SK-N-SH (cell line): ENCODE measurements at regions not wholly inside any gene's neighbourhood (a gene's known extent, or its start where the extent isn't known, plus 50 kb on each side); places are given as distances from the start of the nearest gene placed in this dataset.

Experiments
- CTCF ChIA-PET: fragments of 300-600, 350-600 bp; formaldehyde crosslinking; extraction: SDS; loops from one replicate; lab custom pipeline; 2021; lab: Yijun Ruan, JAX
- POLR2A ChIA-PET: fragments of 350-600 bp; sonication (Branson Sonifier 250); formaldehyde crosslinking; extraction: SDS; loops from one replicate; lab custom pipeline; 2020; ENCODE audit warnings: antibody characterized with exemption, inconsistent platforms; lab: Yijun Ruan, JAX
- DNase-seq: peaks from one replicate; pipeline ENCODE4 v3.0.0; 2012
- H2AFZ ChIP-seq: fragments of 200-600 bp; sonication (generic); 2 replicates; pipeline ENCODE4 v1.8.1; 2016; ENCODE audit warnings: antibody characterized with exemption, mild to moderate bottlenecking, low read depth
- H3F3A ChIP-seq: fragments of 200-600 bp; sonication (generic); replicated peaks from 2 replicates; pipeline ENCODE3; 2016; ENCODE audit warnings: antibody characterized with exemption, mild to moderate bottlenecking; ENCODE audit not compliant: insufficient read depth
- H3K27ac ChIP-seq, 2 experiments: fragments of 200-500 bp in 1 of 2; fragments of 200-600 bp in 1 of 2; sonication (Bioruptor generic) in 1 of 2; sonication (generic), shearing (Covaris generic) in 1 of 2; 2 replicates each; pipeline versions ENCODE4 v1.5.1 to v1.6.1; 2014 to 2016; ENCODE audit warnings: low read depth in 2 of 2, inconsistent platforms in 1 of 2, low read length in 1 of 2, mild to moderate bottlenecking in 1 of 2, mixed read lengths in 1 of 2
- H3K27me3 ChIP-seq: fragments of 200-600 bp; sonication (generic), shearing (Covaris generic); 2 replicates; pipeline ENCODE4 v1.6.1; 2016; ENCODE audit warnings: mixed run types; ENCODE audit not compliant: insufficient read depth
- H3K36me3 ChIP-seq, 2 experiments: fragments of 200-500 bp in 1 of 2; fragments of 200-600 bp in 1 of 2; sonication (Bioruptor generic) in 1 of 2; sonication (generic) in 1 of 2; replicated peaks in 1 of 2; 2 replicates each; pipeline versions ENCODE3 to v1.5.1; 2014 to 2016; ENCODE audit warnings: low read length in 1 of 2, mild to moderate bottlenecking in 1 of 2; ENCODE audit not compliant: insufficient read depth in 2 of 2, control insufficient read depth in 1 of 2
- H3K4me1 ChIP-seq, 2 experiments: fragments of 200-500 bp in 1 of 2; fragments of 200-600 bp in 1 of 2; sonication (Bioruptor generic) in 1 of 2; sonication (generic), shearing (Covaris generic) in 1 of 2; 2 replicates each; pipeline versions ENCODE4 v1.5.1 to v1.6.1; 2014 to 2016; ENCODE audit warnings: low read depth in 1 of 2, low read length in 1 of 2, mixed run types in 1 of 2; ENCODE audit not compliant: insufficient read depth in 2 of 2, control insufficient read depth in 1 of 2
- H3K4me2 ChIP-seq: fragments of 200-600 bp; sonication (generic), shearing (Covaris generic); 2 replicates; pipeline ENCODE4 v1.6.1; 2017; ENCODE audit warnings: mixed run types
- H3K4me3 ChIP-seq, 2 experiments: fragments of 200-500 bp in 1 of 2; fragments of 200-600 bp in 1 of 2; sonication (Bioruptor generic) in 1 of 2; sonication (generic), shearing (Covaris generic) in 1 of 2; 2 replicates each; pipeline versions ENCODE4 v1.5.1 to v1.8.1; 2014 to 2016; ENCODE audit warnings: low read depth in 2 of 2, inconsistent platforms in 1 of 2, low read length in 1 of 2, mild to moderate bottlenecking in 1 of 2, mixed read lengths in 1 of 2, moderate library complexity in 1 of 2
- H3K79me2 ChIP-seq: fragments of 200-600 bp; sonication (generic); 2 replicates; pipeline ENCODE4 v1.8.1; 2017; ENCODE audit warnings: mild to moderate bottlenecking; ENCODE audit not compliant: insufficient read depth
- H3K9ac ChIP-seq: fragments of 200-600 bp; sonication (generic); 2 replicates; pipeline ENCODE4 v1.6.1; 2017; ENCODE audit warnings: mixed run types
- H3K9me2 ChIP-seq: fragments of 200-600 bp; sonication (generic); 2 replicates; pipeline ENCODE4 v1.6.1; 2017; ENCODE audit warnings: mixed run types
- H3K9me3 ChIP-seq: fragments of 200-600 bp; sonication (generic); 2 replicates; pipeline ENCODE4 v1.6.1; 2017; ENCODE audit warnings: mixed run types, mild to moderate bottlenecking, moderate library complexity
- H4K20me1 ChIP-seq: fragments of 200-600 bp; sonication (generic); 2 replicates; pipeline ENCODE4 v1.6.1; 2017; ENCODE audit warnings: mild to moderate bottlenecking, mixed run types; ENCODE audit not compliant: insufficient read depth
- FOXM1 ChIP-seq: IDR thresholded peaks from 2 replicates; pipeline ENCODE4 v1.4.0; 2012; ENCODE audit warnings: low read depth, mild to moderate bottlenecking
- GABPA ChIP-seq: IDR thresholded peaks from 2 replicates; pipeline ENCODE4 v1.4.0; 2012; ENCODE audit warnings: low read depth, mild to moderate bottlenecking
- MEF2A ChIP-seq: IDR thresholded peaks from 2 replicates; pipeline ENCODE4 v1.4.0; 2012; ENCODE audit warnings: low read depth, borderline replicate concordance
- MXI1 ChIP-seq: IDR thresholded peaks from 2 replicates; pipeline ENCODE4 v1.6.1; 2012; ENCODE audit warnings: mild to moderate bottlenecking, low read depth, low read length, improper control_type of control experiment
- NFIC ChIP-seq: IDR thresholded peaks from 2 replicates; pipeline ENCODE4 v1.4.0; 2012; ENCODE audit warnings: borderline replicate concordance
- NRF1 ChIP-seq: IDR thresholded peaks from 2 replicates; pipeline ENCODE4 v1.6.1; 2012; ENCODE audit warnings: low read depth, mild to moderate bottlenecking, low read length
- RCOR1 ChIP-seq: fragments of 150-350 bp; IDR thresholded peaks from 2 replicates; pipeline ENCODE4 v1.6.1; 2017; ENCODE audit warnings: antibody characterized with exemption, low read length
- SMC3 ChIP-seq: IDR thresholded peaks from 2 replicates; pipeline ENCODE4 v1.6.1; 2012; ENCODE audit warnings: low read depth, low read length, improper control_type of control experiment
- TEAD4 ChIP-seq: IDR thresholded peaks from 2 replicates; pipeline ENCODE4 v1.4.0; 2012; ENCODE audit warnings: mild to moderate bottlenecking, borderline replicate concordance; ENCODE audit not compliant: insufficient read depth
- WGBS: methylation state at CpG from one replicate; pipeline ENCODE4 v1.1.6; 2017; ENCODE audit warnings: low lambda C conversion rate; 5-methylcytosine and 5-hydroxymethylcytosine counted together
- TF ChIP-seq, protein P1 (sequence below): IDR thresholded peaks from 2 replicates; pipeline ENCODE4 v1.6.1; 2012; ENCODE audit warnings: mild to moderate bottlenecking, low read depth, low read length, moderate library complexity
- TF ChIP-seq, protein P2 (sequence below): fragments of 150-350 bp; IDR thresholded peaks from 2 replicates; pipeline ENCODE4 v1.6.1; 2017; ENCODE audit warnings: antibody characterized with exemption, low read length, low read depth, borderline replicate concordance
- TF ChIP-seq, protein P3 (sequence below): fragments of 200-600 bp; sonication (generic); IDR thresholded peaks from 2 replicates; pipeline ENCODE4 v1.6.1; 2017; ENCODE audit warnings: antibody characterized with exemption, mild to moderate bottlenecking, moderate library complexity
- TF ChIP-seq, protein P4 (sequence below): IDR thresholded peaks from 2 replicates; pipeline ENCODE4; 2012

DNA sequence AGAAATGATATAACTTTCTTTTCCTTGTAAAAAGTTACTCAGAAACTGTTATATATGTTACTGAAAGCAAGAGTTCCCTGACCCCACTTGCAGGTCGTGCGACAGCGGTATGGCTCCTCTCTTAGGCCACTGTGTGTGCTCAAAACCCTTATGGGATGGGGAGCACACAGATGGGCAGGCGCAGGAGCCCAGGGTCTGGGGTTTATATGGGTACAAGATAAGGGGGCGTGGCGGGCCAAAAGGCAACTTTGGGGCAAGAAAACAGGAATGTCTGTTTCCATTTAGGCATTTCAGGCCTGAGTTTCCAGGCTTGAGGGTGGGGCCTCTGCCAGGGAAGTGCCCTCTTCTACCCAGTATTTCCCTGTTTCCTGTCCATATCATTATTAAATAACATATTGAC lies 736.5 kb downstream of the VGLL3 start:
- H3K27me3 ChIP-seq, result no peaks in the 10 kb centered on the region
- no peaks in the 10 kb centered on the region for H3K9me2 ChIP-seq
- H3F3A ChIP-seq, result no peaks in the 10 kb centered on the region
- no peak overlapping the region for H3K27ac ChIP-seq
- TF ChIP-seq SMC3 (no peak), RCOR1 (no peak), MEF2A (no peak), FOXM1 (no peak)
- H4K20me1 ChIP-seq, result no peaks in the 10 kb centered on the region
- DNase-seq, result no peak
- ChIA-PET CTCF (no interaction called here), POLR2A (no interaction called here)
- H3K4me3 ChIP-seq, result no peak overlapping the region
- H3K9ac ChIP-seq, result no peak overlapping the region
- 44% methylated on average over 6 of the region's 6 CpGs for WGBS
- no peaks in the 10 kb centered on the region for H3K9me3 ChIP-seq
- H3K36me3 ChIP-seq, result no peaks in the 10 kb centered on the region
- H3K4me2 ChIP-seq, result no peak overlapping the region
- no peaks in the 10 kb centered on the region for H3K79me2 ChIP-seq
- H2AFZ ChIP-seq, result no peak overlapping the region
- H3K4me1 ChIP-seq, result no peaks in the 10 kb centered on the region

DNA sequence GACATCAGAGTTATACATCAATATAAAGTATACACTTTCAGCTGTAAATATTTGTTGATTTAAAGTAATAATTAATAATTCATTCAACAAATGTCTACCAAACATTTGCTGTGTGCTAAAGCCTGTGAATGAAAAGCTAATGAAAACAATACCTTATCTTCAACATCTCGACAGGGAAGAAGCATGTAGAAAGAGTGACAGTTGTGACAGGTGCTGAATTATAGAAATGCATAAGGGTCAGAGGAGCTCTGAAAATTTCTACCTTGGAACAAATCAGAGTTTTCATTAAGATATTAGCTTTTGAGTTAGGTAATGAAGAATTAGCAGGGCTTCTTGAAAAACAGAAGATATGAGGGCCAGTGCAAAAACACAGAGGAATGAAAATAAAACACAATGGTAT lies 739.2 kb downstream of the VGLL3 start:
- no peaks in the 10 kb centered on the region for H3K27me3 ChIP-seq
- H3K36me3 ChIP-seq, result no peaks in the 10 kb centered on the region
- H3K9me2 ChIP-seq, result no peaks in the 10 kb centered on the region
- no peak for DNase-seq
- ChIA-PET POLR2A (no interaction called here), CTCF (interaction anchor here (0.9 kb wide), 1 partner anchor 15 kb away, joined by 3 read pairs; no protein-coding TSS in a partner anchor)
- 15% methylated on average over 1 of the region's 1 CpG for WGBS
- no peak overlapping the region for H3K4me3 ChIP-seq
- no peak overlapping the region for H3K4me2 ChIP-seq
- no peak overlapping the region for H2AFZ ChIP-seq
- no peak for TF ChIP-seq GABPA
- no peak for TF ChIP-seq RCOR1
- TF ChIP-seq, protein P1, sequence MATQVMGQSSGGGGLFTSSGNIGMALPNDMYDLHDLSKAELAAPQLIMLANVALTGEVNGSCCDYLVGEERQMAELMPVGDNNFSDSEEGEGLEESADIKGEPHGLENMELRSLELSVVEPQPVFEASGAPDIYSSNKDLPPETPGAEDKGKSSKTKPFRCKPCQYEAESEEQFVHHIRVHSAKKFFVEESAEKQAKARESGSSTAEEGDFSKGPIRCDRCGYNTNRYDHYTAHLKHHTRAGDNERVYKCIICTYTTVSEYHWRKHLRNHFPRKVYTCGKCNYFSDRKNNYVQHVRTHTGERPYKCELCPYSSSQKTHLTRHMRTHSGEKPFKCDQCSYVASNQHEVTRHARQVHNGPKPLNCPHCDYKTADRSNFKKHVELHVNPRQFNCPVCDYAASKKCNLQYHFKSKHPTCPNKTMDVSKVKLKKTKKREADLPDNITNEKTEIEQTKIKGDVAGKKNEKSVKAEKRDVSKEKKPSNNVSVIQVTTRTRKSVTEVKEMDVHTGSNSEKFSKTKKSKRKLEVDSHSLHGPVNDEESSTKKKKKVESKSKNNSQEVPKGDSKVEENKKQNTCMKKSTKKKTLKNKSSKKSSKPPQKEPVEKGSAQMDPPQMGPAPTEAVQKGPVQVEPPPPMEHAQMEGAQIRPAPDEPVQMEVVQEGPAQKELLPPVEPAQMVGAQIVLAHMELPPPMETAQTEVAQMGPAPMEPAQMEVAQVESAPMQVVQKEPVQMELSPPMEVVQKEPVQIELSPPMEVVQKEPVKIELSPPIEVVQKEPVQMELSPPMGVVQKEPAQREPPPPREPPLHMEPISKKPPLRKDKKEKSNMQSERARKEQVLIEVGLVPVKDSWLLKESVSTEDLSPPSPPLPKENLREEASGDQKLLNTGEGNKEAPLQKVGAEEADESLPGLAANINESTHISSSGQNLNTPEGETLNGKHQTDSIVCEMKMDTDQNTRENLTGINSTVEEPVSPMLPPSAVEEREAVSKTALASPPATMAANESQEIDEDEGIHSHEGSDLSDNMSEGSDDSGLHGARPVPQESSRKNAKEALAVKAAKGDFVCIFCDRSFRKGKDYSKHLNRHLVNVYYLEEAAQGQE, result no peak
- TF ChIP-seq NFIC, result no peak
- H3K9me3 ChIP-seq, result no peaks in the 10 kb centered on the region
- no peaks in the 10 kb centered on the region for H3K79me2 ChIP-seq
- no peaks in the 10 kb centered on the region for H3F3A ChIP-seq
- H4K20me1 ChIP-seq, result no peaks in the 10 kb centered on the region
- H3K4me1 ChIP-seq, result no peaks in the 10 kb centered on the region
- H3K9ac ChIP-seq, result no peak overlapping the region
- no peak overlapping the region for H3K27ac ChIP-seq

DNA sequence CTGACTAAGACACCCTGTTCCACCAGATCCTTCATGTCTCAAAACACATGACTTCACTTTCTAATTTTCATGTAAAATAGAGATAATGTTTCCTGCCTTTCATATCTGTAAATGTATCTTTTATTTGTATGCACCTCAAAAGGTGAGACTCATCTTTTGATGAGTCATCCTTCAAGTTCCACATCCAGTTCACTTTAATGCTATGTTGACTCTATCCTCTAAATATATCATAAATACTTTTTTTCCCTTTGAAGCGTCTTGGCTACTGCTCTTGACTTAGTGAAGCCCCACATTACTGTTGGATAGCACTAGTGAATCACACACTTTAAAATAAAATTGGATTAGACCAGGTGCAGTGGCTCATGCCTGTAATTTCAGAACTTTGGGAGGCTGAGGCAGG lies 741.1 kb downstream of the VGLL3 start:
- Histone ChIP-seq H3K9me2 (no peaks in the 10 kb centered on the region), H3K36me3 (no peaks in the 10 kb centered on the region), H3K79me2 (no peaks in the 10 kb centered on the region), H3K27me3 (no peaks in the 10 kb centered on the region), H3F3A (no peaks in the 10 kb centered on the region), H4K20me1 (no peaks in the 10 kb centered on the region), H2AFZ (no peak overlapping the region), H3K4me3 (no peak overlapping the region), H3K4me2 (no peak overlapping the region), H3K27ac (no peak overlapping the region), H3K4me1 (no peaks in the 10 kb centered on the region; a peak in 1 of 4 replicates), H3K9ac (no peak overlapping the region), H3K9me3 (no peaks in the 10 kb centered on the region)
- no peak for DNase-seq
- CTCF ChIA-PET, result no interaction called here
- TF ChIP-seq, protein P2, sequence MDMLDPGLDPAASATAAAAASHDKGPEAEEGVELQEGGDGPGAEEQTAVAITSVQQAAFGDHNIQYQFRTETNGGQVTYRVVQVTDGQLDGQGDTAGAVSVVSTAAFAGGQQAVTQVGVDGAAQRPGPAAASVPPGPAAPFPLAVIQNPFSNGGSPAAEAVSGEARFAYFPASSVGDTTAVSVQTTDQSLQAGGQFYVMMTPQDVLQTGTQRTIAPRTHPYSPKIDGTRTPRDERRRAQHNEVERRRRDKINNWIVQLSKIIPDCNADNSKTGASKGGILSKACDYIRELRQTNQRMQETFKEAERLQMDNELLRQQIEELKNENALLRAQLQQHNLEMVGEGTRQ, result no peak
- TF ChIP-seq, protein P3, sequence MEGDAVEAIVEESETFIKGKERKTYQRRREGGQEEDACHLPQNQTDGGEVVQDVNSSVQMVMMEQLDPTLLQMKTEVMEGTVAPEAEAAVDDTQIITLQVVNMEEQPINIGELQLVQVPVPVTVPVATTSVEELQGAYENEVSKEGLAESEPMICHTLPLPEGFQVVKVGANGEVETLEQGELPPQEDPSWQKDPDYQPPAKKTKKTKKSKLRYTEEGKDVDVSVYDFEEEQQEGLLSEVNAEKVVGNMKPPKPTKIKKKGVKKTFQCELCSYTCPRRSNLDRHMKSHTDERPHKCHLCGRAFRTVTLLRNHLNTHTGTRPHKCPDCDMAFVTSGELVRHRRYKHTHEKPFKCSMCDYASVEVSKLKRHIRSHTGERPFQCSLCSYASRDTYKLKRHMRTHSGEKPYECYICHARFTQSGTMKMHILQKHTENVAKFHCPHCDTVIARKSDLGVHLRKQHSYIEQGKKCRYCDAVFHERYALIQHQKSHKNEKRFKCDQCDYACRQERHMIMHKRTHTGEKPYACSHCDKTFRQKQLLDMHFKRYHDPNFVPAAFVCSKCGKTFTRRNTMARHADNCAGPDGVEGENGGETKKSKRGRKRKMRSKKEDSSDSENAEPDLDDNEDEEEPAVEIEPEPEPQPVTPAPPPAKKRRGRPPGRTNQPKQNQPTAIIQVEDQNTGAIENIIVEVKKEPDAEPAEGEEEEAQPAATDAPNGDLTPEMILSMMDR, result no peak
- TF ChIP-seq NRF1, result no peak
- TF ChIP-seq RCOR1, result no peak
- TF ChIP-seq, protein P4, sequence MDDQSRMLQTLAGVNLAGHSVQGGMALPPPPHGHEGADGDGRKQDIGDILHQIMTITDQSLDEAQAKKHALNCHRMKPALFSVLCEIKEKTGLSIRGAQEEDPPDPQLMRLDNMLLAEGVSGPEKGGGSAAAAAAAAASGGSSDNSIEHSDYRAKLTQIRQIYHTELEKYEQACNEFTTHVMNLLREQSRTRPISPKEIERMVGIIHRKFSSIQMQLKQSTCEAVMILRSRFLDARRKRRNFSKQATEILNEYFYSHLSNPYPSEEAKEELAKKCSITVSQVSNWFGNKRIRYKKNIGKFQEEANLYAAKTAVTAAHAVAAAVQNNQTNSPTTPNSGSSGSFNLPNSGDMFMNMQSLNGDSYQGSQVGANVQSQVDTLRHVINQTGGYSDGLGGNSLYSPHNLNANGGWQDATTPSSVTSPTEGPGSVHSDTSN, result no peak
- TF ChIP-seq TEAD4, result no peak
- no peak for TF ChIP-seq MXI1
- no peak for TF ChIP-seq GABPA
- 25% methylated on average over 1 of the region's 1 CpG for WGBS
- POLR2A ChIA-PET, result no interaction called here
